NCI-H128 (cell line): ENCODE measurements at regions not wholly inside any gene's neighbourhood (a gene's known extent, or its start where the extent isn't known, plus 50 kb on each side); places are given as distances from the start of the nearest gene placed in this dataset.

Experiments used
- DNase-seq: peaks from one replicate; lab custom pipeline; 2025; ENCODE audit not compliant: unreplicated experiment; lab: John Stamatoyannopoulos, UW

DNA sequence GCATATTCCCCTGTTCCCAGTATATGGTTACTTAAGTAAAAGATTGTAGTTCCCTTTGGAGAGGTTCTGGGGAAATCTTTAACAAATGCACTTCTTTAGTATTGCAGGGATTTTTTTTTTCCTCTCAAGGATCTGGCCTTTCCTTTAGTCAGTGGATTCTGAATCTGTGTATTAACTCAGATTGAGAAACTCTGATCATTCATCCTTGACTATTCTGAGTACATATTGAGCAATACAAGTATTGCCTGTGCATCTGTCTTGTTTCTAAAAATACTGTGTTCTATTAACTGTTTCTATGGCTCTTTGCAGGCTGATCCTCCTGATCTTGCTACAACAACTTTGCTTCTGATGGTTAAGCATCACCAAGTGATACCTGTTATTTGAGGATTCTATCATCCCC lies 67.8 kb upstream of the FGGY start:
- DNase-seq, result no peak

DNA sequence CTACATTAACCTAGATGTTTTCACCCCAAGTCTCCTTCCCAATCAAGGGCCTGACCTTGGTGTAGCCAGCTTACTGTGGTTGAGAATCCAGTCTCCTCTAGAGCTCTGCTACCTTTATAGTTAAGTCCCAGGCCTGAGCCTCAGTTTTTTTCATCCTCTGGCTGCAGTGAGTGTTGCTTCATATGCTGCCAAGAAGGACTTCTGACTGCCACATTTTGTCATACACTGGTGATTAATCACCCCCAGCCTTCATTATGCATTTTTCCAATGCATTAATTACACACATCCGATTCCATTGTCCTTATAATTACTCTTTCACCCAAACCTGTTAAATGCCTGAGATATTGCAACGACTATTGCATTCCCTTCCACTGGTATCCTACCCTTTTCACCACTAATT lies 66.3 kb upstream of the FGGY start:
- no peak for DNase-seq

DNA sequence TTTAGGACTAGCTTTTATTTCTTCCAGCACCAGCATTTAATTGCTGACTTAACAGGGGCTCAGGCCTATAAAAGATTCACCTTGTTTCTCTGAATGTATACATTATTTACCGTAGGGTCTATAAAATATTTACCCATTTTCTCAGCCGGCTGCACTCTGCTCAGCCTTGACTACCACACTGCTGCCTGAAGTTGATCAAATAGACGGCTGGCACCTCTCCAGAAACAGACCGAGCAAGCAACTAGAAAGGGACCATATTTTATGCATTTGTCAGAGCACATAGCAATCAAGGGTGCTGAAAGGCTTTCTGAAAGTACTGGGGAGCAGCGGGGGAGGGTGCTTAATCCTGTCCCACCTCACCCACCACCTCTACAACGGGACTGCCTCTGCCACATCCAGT lies 64.7 kb upstream of the FGGY start:
- peak; percentile 78 for DNase-seq

DNA sequence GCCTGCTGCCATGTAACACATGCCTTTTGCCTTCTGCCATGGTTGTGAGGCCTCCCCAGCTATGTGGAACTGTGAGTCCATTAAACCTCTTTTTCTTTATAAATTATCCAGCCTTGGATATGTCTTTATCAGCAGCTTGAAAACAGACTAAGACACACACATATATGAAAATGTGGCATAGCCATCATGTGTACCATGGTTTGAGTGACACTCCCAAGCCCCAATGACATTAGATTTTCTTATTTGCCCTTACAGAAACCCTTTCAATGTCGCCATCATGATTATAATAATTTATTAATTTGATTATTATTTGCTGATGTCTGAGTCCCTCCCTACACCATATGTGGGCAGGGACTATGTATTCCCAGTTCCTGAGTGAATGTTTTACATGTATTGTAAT lies 63.5 kb upstream of the FGGY start:
- no peak for DNase-seq

DNA sequence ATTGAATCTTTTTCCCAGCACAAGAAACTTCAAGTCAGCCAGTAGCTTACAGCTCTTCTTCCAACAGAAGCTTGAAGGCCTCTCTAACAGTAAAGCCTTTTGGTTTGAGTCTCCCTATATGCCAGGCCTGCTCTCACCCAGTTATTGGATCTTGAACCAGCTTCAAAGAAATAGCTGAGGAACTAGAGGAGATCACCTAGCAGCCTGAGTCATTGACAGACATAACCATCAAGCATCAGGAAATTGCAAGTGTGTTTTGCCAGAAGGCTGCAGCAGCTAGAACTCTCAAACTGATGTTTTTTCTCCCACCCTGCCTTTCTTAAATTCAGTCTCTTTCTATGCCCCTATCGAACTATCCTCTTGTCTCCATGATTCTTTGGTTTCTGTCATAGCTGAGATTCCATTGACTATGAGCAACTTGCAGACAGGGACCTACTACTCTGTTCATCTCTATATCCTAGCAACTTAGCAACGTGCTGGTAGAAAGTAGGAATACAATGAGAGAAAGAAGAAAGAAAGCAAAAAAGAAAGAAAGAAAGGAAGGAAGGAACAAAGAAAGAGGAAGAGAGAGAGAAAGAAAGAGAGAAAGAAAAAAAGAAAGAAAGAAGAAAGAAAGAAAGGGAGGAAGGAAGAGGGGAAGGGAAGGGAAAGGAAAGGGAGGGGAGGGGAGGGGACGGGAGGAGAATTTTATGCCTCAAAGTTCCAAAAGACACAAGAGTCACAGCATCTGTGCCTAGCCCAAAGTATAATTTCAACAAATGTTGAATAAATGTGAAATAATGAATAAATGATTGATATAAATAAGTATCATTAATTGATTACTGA lies 60.0 kb upstream of the FGGY start:
- DNase-seq, result no peak

DNA sequence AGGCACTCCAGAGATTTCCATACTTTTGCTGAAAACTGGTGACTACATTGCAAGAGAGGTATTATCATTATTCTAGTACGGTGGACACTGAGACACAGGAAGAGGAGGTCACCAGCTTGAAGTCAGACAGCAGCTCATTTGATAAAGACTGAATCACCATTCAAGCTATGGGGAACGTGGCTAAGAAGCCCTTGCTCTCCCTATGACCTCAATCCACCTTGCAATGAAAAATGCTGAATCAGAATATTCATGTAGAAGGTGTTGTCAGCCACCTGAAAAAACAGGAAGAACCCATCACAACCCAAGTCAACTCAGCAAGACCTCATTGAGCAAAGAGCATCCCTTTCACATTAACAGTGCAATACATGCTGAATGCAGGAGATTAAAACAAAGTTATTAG lies 59.0 kb upstream of the FGGY start:
- DNase-seq, result no peak

DNA sequence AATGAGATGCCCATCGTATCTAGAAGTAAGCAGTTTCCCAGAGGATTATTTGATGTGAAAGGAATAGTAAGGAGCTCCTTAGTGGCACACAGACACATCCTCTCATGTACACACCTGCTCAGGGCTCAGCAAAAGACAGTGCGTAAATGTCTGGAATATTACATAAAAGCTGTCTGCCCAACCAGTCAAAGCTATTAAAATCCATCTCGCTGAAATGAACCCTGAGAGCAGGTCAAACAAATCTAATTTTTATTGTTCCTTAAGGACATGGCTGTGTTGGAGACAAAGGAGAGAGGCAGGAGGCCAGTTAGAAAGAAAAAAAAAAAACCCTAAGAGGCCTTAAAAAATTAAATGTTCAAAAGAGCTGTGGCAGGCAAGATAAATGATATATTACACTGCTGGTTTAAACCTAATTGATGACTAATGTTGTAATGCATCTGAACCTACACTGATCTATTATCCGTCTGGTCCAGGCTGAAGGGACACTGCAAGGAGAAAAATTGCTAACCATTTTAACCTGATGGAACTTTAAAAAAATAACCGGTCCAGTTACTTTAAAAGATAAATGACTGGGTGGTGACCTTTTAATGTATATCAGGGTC lies 58.5 kb upstream of the FGGY start:
- no peak for DNase-seq

DNA sequence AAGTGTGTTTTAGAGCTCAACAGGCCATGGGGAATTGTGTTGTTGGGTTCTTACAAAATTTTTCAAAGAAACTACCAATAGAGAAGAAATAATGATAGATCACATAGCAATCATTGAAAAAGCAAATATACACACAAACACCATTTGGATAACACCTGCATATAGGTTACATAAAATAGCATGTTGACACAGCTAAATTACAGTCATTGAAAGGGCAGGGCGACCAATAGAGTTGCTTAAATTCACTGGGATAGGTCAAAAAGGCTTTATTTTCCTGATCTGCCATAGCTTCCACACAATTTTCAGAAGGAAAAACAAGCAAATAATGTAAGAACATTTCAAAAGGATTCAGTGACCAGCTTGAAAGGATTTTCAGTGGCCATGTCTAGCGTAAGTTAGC lies 57.9 kb upstream of the FGGY start:
- DNase-seq, result no peak

DNA sequence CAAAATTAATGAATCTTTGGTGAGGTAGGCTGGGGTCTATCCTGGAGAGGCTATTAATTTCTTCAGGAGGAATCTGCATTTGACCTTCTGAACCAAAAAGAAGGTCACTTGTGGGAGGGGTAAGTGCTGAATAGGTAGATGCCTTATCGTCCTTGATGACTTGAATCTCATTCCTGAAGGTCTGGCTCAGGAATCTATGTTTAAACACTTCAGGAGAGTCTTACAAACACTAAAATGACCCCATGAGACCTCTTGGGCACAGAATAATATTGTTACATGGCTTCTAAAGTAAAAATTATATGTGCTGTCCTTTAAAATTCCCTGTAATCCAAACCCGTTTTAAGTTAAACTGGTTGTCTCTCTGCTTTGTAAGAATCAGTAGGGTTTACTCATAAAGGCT lies 55.0 kb upstream of the FGGY start:
- no peak for DNase-seq

DNA sequence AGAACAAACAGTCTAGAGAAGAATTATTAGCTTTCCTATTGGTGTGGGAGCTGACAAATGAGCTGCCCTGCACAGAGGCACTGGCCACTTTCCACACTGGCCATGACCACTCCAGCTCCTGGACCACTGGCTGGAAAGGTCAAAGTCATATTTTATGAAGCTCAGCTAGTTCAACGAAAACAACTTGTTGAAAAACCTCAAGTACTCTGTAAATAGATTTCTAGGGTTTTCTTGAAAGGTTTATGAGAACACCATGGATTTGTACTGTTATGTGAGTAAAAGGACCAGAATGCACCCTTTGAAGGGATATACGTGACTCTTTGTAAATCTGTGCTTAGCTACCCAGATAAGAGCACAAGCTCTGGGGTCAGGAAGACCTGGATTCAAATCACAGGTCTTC lies 54.5 kb upstream of the FGGY start:
- DNase-seq, result no peak

DNA sequence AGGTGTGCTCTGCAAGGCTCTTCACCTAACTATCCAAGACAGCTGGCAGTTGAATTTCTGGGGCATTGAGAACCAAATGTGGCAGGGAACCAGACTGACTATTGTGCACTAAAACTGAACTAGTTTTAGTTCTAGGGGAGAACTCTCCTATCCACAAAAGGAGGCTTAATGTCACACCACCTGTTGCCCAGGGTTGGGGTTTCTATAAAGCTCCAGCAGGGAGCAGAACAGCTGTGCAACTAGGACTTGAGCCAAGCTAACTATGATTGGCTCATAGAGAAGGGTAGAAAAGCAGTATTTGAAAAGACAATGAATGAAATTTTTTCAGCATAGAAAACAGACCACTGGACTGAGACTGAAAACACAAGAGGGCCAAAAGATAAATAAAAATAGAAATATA lies 53.3 kb upstream of the FGGY start:
- DNase-seq, result no peak

DNA sequence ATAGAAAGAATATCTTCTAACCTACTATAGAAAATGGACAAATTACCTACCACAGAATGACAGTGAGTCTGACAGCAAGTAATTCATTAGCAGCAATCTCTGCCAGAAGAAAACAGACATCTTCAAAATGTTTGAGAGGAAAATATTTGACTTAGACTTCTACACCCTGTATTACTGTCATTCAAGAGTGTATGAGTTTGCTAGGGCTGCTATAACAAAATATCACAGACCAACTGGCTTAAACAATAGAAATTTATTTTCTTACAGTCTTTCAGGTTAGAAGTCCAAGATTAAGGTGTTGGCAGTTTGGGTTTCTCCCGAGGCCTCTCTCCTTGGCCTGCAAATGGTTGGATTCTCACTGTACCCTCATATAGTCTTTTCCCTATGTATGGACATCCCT lies 52.9 kb upstream of the FGGY start:
- DNase-seq, result no peak

DNA sequence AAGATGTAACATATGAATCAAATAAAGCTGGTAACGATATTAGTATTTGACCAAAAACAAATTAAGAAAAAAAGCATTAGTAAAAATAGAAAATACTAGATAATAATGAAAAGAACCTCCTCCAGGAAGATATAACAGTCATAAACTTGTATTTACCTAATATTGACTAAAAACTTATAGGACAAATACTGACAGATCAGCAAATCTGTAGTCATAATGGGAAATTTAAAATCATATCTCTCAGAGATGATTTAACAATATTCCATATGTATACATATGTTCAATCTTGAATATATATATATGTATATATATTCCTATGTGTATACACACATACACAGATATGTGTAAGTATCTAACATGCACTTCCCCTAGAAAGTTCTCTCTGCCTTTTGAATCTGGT lies 52.0 kb upstream of the FGGY start:
- no peak for DNase-seq
